Loucy (cell line): ENCODE measurements at regions not wholly inside any gene's neighbourhood (a gene's known extent, or its start where the extent isn't known, plus 50 kb on each side); places are given as distances from the start of the nearest gene placed in this dataset.

ENCODE experiments used
- H2AFZ ChIP-seq: fragments of 200-600 bp; sonication (generic); 2 replicates; pipeline ENCODE4 v1.6.0; 2016; ENCODE audit warnings: antibody characterized with exemption, mild to moderate bottlenecking, low read length, moderate library complexity
- H3F3A ChIP-seq: fragments of 200-600 bp; 2 replicates; pipeline ENCODE4 v1.6.0; 2016; ENCODE audit warnings: antibody characterized with exemption, low read depth, mild to moderate bottlenecking
- H3K27me3 ChIP-seq: fragments of 200-600 bp; sonication (generic); 2 replicates; pipeline ENCODE4 v1.6.1; 2014; ENCODE audit warnings: low read length, mild to moderate bottlenecking; ENCODE audit not compliant: insufficient read depth, poor library complexity, severe bottlenecking
- H3K36me3 ChIP-seq: fragments of 200-600 bp; sonication (generic); 2 replicates; pipeline ENCODE4 v1.6.1; 2016; ENCODE audit warnings: low read length; ENCODE audit not compliant: insufficient read depth
- H3K4me1 ChIP-seq: fragments of 200-600 bp; sonication (generic); 2 replicates; pipeline ENCODE4 v1.5.1; 2014; ENCODE audit warnings: low read length, mild to moderate bottlenecking; ENCODE audit not compliant: insufficient read depth, poor library complexity, severe bottlenecking
- H3K4me2 ChIP-seq: fragments of 200-600 bp; sonication (generic); 2 replicates; pipeline ENCODE4 v1.6.0; 2014; ENCODE audit warnings: antibody characterized with exemption, low read length, low read depth, mild to moderate bottlenecking; ENCODE audit not compliant: poor library complexity, severe bottlenecking
- H3K4me3 ChIP-seq: fragments of 200-600 bp; sonication (generic); 2 replicates; pipeline ENCODE4 v1.5.1; 2014; ENCODE audit warnings: low read length, mild to moderate bottlenecking, mixed read lengths; ENCODE audit not compliant: poor library complexity, severe bottlenecking
- H3K79me2 ChIP-seq: fragments of 200-600 bp; sonication (generic); 2 replicates; pipeline ENCODE4 v1.6.1; 2014; ENCODE audit warnings: low read length; ENCODE audit not compliant: insufficient read depth
- H3K9ac ChIP-seq: fragments of 200-600 bp; sonication (generic); 2 replicates; pipeline ENCODE4 v1.6.0; 2014; ENCODE audit warnings: mild to moderate bottlenecking, low read depth, low read length, moderate library complexity; ENCODE audit not compliant: poor library complexity, severe bottlenecking
- H3K9me2 ChIP-seq: fragments of 200-600 bp; sonication (generic); replicated peaks from 2 replicates; pipeline ENCODE4 v1.6.1; 2016; ENCODE audit warnings: low read depth, low read length, mixed read lengths
- H3K9me3 ChIP-seq: fragments of 200-600 bp; sonication (generic); 2 replicates; pipeline ENCODE4 v1.6.1; 2014; ENCODE audit warnings: mild to moderate bottlenecking, antibody characterized with exemption, low read length, low read depth; ENCODE audit not compliant: insufficient read depth
- H4K20me1 ChIP-seq: fragments of 200-600 bp; sonication (generic); 2 replicates; pipeline ENCODE4 v1.6.0; 2014; ENCODE audit warnings: antibody characterized with exemption, low read length, mild to moderate bottlenecking; ENCODE audit not compliant: insufficient read depth, poor library complexity, severe bottlenecking
- EZH2phosphoT487 ChIP-seq: fragments of 200-600 bp; IDR thresholded peaks from 2 replicates; pipeline ENCODE4 v1.6.1; 2018; ENCODE audit warnings: antibody characterized with exemption, mild to moderate bottlenecking, moderate library complexity, borderline replicate concordance
- TF ChIP-seq, protein P1 (sequence below): fragments of 200-600 bp; sonication (generic); conservative IDR thresholded peaks from 2 replicates; pipeline ENCODE4 v1.5.1; 2014; ENCODE audit warnings: mild to moderate bottlenecking, antibody characterized with exemption, low read length

DNA sequence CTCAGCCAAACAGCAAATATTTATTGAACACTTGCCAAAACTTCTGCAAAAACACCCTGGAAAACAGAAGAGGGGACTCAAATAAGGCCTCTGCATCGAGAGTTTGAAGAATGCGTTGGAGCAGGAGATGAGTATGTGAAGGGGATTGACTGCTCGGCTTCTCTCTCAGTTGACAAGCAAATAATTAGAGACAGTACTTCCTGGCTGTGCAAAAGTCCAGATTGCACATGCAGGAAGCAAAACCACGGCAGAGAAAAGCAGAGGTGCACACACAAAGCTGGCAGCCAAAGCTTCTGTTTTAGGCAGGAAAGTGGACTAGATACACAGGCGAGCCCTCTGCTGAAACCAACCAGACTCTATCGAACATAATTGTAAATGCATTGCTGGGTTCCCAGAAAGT, 343.6 kb upstream of the MGMT start:
- H3K4me2 ChIP-seq, result no peak overlapping the region
- H3K9me2 ChIP-seq, result no peaks in the 10 kb centered on the region
- no peak overlapping the region for H2AFZ ChIP-seq
- H3K4me3 ChIP-seq, result no peak overlapping the region
- no peak overlapping the region for H3K9ac ChIP-seq
- no peaks in the 10 kb centered on the region for H4K20me1 ChIP-seq
- no peaks in the 10 kb centered on the region for H3K36me3 ChIP-seq
- no peaks in the 10 kb centered on the region for H3K27me3 ChIP-seq
- no peaks in the 10 kb centered on the region for H3K9me3 ChIP-seq
- TF ChIP-seq, protein P1, sequence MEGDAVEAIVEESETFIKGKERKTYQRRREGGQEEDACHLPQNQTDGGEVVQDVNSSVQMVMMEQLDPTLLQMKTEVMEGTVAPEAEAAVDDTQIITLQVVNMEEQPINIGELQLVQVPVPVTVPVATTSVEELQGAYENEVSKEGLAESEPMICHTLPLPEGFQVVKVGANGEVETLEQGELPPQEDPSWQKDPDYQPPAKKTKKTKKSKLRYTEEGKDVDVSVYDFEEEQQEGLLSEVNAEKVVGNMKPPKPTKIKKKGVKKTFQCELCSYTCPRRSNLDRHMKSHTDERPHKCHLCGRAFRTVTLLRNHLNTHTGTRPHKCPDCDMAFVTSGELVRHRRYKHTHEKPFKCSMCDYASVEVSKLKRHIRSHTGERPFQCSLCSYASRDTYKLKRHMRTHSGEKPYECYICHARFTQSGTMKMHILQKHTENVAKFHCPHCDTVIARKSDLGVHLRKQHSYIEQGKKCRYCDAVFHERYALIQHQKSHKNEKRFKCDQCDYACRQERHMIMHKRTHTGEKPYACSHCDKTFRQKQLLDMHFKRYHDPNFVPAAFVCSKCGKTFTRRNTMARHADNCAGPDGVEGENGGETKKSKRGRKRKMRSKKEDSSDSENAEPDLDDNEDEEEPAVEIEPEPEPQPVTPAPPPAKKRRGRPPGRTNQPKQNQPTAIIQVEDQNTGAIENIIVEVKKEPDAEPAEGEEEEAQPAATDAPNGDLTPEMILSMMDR, result no peak
- no peak for TF ChIP-seq EZH2phosphoT487
- no peaks in the 10 kb centered on the region for H3K4me1 ChIP-seq
- H3F3A ChIP-seq, result no peaks in the 10 kb centered on the region
- H3K79me2 ChIP-seq, result no peaks in the 10 kb centered on the region

DNA sequence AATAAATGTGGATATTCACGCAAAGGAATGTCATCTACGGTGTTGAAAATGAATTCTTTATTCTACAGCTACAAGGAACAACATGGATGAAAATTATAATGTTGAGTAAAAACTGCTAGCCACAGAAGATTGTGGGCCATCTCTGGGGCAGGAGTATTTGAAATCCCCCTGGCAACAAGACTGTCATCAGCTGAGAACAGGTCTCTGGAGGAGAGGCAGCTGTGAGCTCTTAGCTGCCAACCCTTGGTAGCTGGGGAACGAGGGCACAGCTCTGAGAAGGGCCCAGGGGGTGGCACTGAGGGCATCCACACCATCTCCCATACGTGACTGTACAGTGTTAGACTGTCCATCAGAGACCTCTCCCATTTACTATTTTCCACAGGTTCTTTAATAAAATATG, 340.1 kb upstream of the MGMT start:
- Histone ChIP-seq H2AFZ (no peak overlapping the region), H3F3A (no peaks in the 10 kb centered on the region), H3K36me3 (no peaks in the 10 kb centered on the region), H3K9me3 (no peaks in the 10 kb centered on the region), H3K4me3 (no peak overlapping the region), H3K4me2 (no peak overlapping the region), H3K4me1 (no peaks in the 10 kb centered on the region), H3K9me2 (no peaks in the 10 kb centered on the region), H3K27me3 (no peaks in the 10 kb centered on the region), H3K9ac (no peak overlapping the region), H4K20me1 (no peaks in the 10 kb centered on the region), H3K79me2 (no peaks in the 10 kb centered on the region)
- TF ChIP-seq EZH2phosphoT487, result no peak
- TF ChIP-seq, protein P1, result no peak

DNA sequence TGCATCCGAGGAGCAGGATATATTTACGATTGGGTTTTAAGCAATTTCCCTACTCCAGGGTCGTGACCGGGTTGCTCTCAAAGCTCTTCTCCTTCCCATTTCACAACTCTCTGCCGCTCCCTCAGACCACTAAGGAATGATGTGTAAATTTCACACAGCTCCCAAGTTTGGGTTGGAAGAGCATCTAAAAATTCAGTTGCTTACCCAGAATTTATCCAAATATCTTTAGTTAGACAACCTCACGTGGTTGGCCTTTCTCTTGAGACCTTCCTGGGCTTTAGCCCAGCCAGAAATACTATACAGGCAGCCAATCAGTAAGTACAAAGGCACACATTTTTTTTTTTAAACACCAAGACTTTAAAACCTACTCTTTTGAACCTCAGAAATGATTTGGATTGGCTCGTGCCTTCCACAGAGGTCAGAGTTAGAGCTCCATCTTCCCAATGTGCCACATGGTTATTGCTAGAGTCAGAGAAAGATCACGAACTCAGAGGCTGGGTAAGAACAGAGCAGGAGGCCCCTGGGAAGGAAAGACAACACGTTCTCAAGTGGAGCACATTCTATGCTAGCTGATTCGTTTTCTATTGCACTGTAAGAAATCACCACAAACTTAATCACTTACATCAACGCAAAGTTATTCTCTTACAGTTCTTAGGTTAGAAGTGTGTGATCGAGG, 335.4 kb upstream of the MGMT start:
- H3K4me3 ChIP-seq, result no peak overlapping the region
- H3K9ac ChIP-seq, result no peak overlapping the region
- H3K9me2 ChIP-seq, result no peaks in the 10 kb centered on the region
- H3K27me3 ChIP-seq, result no peaks in the 10 kb centered on the region
- H4K20me1 ChIP-seq, result no peaks in the 10 kb centered on the region
- H3K4me1 ChIP-seq, result peaks cover 5% of the 10 kb centered on the region
- H3K4me2 ChIP-seq, result no peak overlapping the region
- no peaks in the 10 kb centered on the region for H3K9me3 ChIP-seq
- H3F3A ChIP-seq, result no peaks in the 10 kb centered on the region
- H2AFZ ChIP-seq, result no peak overlapping the region
- TF ChIP-seq EZH2phosphoT487, result no peak
- TF ChIP-seq, protein P1, result no peak
- H3K36me3 ChIP-seq, result no peaks in the 10 kb centered on the region
- no peaks in the 10 kb centered on the region for H3K79me2 ChIP-seq
